GM19239 (cell line): ENCODE measurements at regions not wholly inside any gene's neighbourhood (a gene's known extent, or its start where the extent isn't known, plus 50 kb on each side); places are given as distances from the start of the nearest gene placed in this dataset.

Experiments
- DNase-seq: peaks from one replicate; pipeline ENCODE4 v3.0.0; 2011; ENCODE audit warnings: low spot score; ENCODE audit not compliant: insufficient read length
- FAIRE-seq: peaks from 2 replicates; lab custom pipeline; 2011; peaks lifted over from hg19 to GRCh38; lab: Jason Lieb, UNC

DNA sequence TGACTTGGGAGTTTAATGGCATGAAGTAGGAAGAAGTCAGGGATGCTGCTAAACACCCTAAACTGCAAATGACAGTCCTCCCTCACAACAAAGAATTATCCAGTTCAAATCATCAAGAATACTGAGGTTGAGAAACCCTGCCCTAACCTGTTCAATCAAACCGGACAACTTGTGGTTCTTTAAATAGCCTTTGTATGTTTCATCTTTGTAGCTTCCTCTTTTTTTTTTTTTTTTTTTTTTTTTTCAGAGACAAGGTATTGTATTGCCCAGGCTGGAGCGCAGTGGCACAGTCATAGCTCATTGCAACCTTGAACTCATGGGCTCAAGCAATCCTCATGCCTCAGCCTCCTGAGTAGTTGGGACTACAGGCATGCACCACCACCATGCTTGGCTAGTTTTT lies 52.5 kb upstream of the TTC29 start:
- DNase-seq (no peak), FAIRE-seq (no peak)

DNA sequence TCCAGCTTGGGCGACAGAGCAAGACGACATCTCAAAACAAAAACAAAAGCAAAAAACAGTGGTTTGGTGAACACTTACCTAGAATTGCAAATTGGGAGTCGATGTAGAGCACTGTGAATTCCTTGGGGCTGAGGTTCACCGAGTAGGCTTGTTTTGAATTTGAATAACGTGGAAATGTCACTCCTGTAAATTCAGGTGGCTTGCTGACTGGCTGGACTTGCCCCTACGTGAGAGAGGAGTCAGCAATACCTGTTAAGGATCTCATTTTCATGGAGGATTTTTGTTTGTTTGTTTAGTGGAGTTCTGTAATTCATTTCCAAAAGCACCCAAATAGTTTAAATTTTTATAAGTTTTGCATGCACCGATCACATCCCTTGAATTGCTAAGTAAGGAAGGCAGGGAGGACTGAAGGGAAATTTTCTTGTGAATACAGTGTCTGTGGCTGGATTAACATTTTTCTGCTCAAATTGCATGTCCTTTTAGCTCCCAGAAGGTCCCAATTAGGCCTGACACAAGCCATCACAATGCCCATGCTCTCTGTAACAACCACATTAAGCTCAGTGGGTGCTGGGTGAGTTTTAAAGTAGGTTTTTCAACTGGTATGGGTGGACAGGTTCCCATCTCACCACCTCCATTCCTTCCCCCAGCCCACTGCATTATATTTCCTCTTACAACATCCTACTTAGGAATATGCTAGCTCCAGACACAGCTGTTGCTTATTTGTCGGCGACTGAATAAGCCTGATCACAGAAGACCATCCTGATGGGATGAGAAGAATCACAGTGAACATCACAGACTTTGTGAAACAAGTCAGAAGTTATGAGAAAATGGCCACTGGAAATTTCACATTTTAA lies 58.5 kb upstream of the TTC29 start:
- no peak for FAIRE-seq
- DNase-seq: no peak

DNA sequence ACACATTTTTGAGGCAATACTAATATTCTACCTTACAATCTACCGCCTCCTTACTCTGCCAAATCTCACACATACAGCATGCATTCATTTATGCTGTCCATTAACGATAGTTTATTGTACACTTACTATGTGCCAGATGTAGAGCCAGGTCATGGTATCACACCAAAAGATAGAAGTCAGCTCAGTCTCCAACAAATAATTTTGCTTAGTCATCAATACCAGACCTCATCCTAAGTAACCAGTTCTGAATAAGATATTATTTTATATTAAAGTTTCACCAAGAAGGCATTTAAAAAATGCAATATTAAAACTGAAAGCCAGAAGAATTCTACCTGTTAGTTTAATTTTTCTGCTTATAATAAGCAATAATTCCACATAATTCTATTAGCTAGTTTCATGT lies 60.6 kb upstream of the TTC29 start:
- no peak for FAIRE-seq
- DNase-seq: no peak

DNA sequence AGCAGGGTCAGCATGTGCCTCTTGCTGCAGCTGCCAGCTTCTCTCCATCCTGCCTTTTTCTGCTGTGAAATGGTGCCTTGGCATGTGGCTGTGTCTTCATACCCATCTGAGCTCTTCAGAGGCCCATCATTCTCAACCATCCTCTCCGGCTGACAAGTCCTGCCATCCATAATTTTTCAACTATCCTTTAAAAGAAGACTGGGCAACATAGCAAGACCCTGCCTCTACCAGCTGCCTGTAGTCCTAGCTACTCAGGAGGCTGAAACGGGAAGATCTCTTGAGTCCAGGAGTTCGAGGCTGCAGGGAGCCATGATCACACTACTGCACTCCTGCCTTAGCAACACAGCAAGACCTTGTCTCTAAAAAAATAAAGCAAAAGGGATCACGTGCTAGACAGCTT lies 64.2 kb upstream of the TTC29 start:
- no peak for FAIRE-seq
- no peak for DNase-seq

DNA sequence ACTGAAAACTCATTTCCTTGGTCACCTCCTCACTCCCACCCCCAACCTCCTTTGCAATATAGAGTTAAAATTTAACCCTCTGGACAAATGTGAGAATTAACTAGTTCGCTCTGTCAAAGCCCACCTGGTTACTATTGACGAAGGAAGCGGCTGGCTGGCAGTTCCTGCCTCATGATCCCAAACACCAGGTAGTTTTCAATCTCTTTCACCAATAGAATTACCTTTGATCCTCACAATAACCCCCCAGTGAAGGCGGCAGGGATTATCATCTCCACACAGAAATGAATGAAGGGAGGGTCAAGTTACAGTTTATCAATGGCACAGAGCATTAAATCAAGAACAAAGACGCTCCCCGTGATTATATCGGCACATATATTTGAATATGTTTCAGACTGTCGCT lies 65.7 kb upstream of the TTC29 start:
- no peak for DNase-seq
- no peak for FAIRE-seq

DNA sequence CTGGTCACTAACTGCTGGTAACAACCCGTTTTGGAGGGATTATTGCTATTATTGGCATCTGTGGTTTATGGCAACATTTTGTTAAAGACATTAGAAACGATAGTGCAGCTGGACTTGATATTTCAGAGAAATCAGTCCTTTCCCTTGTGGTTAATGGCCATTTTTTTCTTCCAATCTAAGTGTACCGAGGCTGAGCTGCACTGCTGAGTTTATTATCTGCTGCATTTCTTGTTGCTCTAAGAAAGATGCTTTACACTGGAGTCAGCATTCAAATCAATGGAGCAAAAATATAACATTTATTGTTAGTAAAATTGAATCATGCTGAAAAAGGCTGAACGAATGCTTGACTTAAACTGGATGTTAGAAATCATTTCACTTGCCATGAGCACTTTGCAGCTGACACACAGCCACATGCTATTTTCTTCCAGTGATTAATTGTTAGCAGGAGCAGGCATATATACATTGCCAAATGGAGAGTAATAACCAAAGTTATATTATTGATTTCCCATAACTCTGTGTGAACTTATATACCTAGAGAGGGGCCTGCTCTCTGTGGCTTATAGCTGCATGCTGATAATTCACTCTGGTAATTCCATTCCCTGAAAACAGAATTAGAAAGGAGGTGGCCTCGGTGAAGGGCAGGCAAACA lies 66.5 kb upstream of the TTC29 start:
- no peak for FAIRE-seq
- DNase-seq: no peak

DNA sequence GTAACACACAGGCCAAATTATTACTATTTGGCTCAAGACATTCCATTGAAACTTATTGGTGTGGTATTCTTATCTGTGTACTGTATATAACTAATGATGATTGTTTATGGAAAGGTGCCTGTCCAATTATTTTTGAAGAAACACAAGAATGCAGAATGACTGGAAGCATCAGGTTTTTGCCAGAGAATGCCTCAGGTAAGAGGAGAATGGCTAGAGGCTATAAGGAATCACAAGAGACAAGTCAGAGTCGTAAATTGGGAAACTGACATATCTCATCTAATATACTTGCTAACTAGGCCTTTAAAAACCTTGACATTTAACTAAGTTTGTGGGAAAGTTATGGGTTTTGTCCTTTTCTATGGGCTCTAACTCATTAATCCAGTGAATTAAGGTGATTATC lies 69.3 kb upstream of the TTC29 start:
- FAIRE-seq: no peak

DNA sequence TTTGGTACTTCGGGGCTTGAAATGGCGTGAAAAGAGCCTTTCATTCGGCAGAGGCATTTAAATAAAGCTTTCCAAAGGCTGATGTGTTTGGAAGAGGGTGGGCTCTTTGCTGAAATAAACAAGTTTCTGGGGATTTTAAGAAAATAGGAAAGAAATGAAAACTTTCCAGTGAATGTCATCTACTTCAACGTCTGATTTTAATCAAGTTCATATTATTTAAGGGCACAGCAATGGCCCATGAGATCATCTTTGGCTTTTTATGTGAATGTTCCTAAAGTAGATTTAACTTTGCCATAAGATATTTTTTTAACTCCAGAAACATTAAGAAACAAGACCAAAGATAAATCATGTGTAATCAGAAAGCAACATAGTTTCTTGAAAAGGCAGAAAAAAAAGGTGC lies 69.8 kb upstream of the TTC29 start:
- DNase-seq (no peak), FAIRE-seq (no peak)

More for the DNA sequence above, 69.3 kb upstream of the TTC29 start:
- DNase-seq: no peak

DNA sequence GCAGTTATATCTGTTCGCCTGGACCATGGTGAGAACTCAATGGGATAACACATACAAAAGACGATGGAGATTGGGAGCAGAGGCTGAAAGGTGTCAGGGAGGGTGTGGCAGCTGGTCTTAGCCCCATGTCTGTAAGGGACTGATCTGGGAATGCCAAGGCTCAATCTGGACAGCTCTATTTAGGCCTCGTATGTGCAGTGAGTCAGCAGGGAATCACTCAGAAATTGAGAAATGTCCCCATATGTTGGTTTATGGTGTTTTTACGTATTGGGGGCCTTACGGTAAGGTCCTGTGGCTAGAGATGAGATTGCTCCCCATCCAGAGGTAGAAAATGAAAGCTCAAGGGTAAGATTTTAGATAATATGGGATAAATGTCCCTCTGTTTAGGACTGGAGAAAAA lies 71.4 kb upstream of the TTC29 start:
- DNase-seq (no peak), FAIRE-seq (no peak)

DNA sequence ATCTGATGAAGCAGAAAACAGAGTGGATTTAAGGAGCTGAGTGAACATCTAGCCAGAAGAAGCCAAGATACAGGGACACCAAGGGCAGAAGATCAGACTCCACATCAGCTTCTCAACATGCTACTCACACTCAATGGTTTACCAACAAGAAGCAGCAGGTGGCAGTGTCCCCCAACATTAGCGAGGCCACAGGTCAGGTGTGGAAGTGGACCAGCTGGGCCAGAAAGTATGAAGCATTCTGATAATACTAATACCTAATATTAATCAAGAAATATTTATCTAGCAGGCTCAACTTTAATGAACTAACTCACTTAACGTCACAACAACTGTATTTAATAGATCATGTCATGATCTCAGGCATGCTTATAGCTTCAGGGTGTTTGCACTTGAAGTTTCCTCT lies 73.4 kb upstream of the TTC29 start:
- DNase-seq (no peak), FAIRE-seq (peak; percentile 89)

DNA sequence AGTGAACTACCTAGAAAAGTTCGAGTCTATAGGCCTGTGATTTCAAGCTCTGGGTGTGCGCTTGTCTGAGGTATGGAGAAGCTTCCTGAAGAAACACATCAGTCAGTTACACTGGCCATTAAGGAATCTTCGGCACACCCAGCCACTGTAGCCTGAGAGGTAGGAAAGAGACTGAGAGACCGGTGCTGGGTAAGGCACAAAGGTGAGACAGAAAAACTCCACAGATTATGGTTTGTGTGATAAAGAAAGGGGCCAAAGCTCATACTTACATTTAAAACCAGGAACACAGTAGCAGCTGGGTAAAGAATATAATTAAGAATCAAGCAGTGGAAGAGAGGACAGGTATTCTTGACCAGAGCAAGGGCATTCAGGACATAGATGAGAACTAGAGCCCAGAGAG lies 74.8 kb upstream of the TTC29 start:
- FAIRE-seq (no peak), DNase-seq (no peak)

DNA sequence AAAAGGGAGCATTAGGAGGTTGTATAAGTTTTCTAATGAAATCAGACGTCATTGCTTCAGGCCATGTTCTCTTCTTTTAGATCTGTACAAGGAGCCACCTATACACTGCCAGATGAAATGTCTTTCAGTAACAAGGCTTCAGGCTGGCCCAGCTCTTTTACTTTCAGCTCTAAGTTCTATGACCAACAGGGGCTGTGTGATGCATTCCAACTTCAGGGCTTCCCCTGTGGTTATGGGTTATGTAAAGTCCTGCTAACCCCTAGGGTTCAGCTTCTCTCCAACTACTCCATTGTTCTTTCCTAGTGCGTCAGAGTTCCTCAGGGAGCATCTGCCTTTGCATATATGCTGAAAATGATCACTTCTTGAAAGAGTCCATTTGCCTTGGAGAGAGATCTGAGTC lies 79.4 kb upstream of the TTC29 start:
- DNase-seq: no peak
- FAIRE-seq: no peak

DNA sequence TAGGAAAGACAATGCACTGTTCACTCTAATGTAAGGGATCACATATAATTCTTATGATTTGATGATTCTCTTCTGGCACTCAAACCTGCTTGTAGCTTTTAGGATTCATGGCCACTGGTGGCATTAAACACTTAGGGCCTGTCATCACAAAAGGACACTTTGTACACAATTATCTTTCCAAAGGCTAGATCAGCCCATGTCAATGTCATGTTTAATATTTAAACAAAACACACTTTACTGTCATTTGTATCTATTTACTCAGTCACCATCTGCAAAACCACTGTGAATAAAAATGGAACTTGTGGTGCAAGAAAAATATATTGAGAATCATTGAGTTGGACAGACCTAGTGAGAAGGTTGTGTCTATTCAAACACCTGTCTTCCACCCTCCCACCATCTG lies 83.6 kb upstream of the TTC29 start:
- FAIRE-seq (no peak), DNase-seq (no peak)

DNA sequence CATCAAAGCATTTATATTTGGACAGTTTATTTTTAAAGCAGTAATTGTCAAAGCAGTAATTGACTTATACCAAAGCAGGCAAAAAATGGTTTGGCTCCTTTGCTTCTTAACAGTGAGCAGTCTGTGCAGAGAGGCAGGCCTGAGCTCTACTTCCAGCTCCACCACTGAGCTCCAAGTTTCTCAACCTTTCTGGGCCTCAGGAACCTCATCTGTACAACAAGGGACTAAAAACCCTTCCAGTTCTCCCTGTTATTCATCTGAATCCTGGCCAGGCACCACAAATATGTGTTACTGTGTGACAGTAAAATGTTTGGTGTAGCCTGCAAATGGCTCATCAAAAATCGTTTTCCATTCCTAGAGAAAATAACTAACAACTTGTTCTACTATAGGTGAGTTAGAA lies 88.7 kb upstream of the TTC29 start:
- no peak for FAIRE-seq
- no peak for DNase-seq

DNA sequence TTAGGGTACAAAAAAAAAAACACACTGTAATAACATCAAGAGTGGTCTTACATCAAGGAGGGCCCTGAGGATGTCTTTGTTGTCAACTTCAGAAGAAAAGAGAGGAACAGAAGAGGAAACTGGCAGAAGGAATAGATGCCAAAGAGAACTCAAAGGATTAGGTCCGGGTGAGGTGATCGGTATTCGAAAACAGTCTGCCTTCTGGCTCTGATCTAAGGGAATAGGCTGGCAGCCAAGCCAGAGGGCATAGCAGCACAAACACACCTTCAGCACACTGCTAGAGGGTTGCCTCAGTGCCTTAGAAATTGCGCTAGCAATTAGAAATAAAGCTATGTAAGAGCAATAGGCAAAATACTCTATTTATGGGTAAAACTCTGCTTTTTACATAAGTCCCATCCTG lies 91.4 kb upstream of the TTC29 start:
- FAIRE-seq: no peak
- no peak for DNase-seq

DNA sequence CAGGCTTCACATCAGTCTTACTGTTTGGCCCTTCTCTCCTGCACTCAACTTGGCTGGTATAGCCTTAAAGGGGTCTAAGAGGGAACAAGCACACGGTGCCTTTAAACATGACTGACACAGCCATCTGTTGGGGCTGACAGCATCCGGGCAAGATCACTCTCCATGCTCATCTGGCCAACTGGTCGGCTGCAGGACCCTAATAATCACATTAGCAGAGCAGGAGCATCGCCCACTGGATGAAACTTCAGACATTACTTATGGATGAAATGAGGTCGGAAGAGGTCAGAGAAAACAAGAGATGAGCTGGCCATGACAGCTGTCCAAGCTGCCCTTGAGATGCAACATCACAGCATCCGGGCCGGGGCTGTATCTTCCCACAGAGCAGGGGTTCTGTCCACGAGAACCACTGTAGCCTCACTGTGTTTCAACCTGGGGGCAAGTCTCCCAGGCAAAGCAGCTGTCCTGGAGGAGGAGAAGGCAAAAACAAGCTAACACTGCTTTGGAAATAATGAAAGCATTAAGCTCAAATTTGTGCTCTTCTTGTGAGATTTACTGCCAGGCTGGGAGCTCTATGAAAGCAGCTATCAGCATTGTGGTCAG lies 94.4 kb upstream of the TTC29 start:
- DNase-seq (no peak), FAIRE-seq (no peak)

DNA sequence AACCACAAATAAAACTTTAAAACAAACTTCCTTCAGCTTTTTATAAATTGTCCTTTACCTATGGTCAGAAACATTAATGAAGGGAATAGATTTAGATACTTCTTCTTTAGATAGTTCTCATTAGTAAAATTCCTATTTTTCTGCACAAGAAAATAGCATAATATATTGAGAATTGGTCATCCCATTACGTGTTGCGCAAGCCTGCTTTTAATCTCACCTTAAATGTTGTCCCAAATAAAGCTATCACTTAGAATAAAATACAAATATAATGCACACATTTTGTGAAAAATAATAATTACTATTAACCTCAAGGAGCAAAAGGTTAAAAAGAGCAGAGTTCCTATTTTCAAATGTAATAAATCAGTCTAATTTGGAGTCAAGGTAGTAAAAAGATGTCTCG lies 95.2 kb upstream of the TTC29 start:
- no peak for FAIRE-seq
- no peak for DNase-seq

DNA sequence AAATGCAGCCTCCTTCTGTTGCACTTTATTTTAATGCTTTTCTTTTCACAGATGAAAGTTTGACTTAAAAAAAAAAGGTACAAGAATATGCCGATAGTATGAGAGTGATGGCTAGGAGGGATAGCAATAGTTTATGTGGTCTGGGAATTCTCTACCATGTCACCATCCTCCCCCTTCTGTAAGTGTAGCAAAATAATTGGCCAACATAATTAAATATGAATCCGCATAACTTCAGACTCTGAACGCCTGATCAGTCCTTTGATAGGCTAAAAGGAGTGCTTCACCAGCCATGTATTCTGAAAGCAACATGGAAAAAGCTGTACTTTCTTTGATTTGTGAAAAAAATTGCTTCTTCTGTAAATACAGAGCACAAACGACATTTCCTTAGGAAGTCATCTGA lies 95.7 kb upstream of the TTC29 start:
- DNase-seq (no peak), FAIRE-seq (no peak)

DNA sequence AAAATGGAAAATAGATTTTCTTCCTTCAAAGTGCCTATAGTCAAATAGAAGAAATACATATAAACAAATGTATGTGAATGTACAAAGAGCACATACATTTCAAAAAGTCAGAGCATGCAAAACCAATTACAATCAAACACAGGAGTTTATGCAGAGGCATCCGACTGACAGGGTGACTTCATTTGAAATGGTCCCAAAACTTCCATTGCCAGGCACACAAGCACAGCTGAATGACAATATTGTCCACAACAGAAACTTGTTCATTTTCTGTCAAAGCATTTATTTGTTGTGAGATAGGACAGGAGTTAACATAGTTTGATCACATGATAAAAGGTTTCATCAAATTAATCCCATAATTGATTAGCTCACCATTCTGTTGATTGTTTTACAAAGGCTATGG lies 96.4 kb upstream of the TTC29 start:
- FAIRE-seq: no peak
- no peak for DNase-seq

DNA sequence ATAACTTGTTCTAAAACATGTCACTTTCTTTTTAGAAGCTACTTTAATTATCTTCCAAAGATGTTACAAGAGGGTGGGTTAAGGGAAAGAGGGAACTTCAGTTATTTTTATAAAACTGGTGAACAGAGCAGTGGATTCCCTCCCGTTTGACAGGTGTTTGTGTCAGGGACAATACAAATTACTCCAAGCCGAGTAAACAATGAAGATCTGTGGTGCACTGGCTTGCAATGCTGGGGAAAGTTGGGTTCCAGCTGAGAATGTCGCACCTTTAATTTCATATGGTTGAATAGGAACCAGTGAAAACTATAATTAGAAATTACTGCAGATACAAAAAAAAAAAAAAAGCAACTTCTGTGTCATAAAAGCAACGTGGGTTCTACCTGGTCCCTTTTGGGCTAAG lies 98.6 kb upstream of the TTC29 start:
- FAIRE-seq (no peak), DNase-seq (no peak)

DNA sequence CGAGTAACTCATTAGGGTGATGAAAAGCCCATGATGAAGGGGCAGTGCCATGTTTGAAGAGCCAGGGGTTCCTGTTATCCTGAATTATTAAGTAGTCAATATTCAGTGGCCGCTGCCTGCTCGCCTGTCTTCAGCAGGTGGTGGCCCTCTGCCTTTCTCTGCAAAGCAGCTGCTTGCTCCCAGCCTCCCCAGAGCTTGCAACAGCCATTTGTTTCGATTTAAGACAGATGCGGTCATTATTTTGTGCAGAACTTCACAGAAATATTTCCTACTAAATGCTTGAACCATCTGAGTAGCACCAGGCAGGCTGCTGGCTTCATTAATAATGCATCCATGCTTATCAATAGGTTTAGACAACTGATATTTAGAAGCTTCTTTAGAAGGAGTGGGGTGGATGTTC lies 104.3 kb upstream of the TTC29 start:
- no peak for DNase-seq
- no peak for FAIRE-seq

DNA sequence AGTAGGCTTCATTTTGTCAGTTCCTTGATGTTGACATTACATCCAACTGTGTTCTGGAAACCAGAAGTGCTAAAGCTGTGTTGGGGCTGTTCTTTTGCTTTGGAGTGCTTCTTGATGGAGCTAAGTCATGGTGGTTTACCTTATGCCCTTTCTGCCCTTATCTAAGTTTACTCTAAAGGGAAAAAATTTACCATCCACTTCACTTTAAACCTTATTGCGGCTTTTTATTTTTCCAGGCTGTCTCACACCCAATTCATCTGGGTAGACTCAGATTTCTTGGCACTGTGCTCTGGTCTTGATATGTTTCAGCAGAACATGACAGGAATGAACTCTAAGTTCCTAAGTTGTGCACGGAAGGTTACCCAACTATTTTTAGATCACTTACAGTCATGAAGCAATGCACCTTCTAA lies 104.7 kb upstream of the TTC29 start:
- no peak for DNase-seq
- no peak for FAIRE-seq
